ENCODE measurements at regions not wholly inside any gene's neighbourhood (a gene's known extent, or its start where the extent isn't known, plus 50 kb on each side); places are given as distances from the start of the nearest gene placed in this dataset.
"Not testable (repeated sequence)": the region's sequence is repeated elsewhere in the genome, so short reads cannot be mapped to it uniquely, and the experiment has no call there.

- Histone ChIP-seq H3K36me3 (ENCODE audit: control insufficient read depth, insufficient read depth, low read length) (no peaks in the 10 kb centered on the region), H3K4me2 (ENCODE audit: extremely low read depth, insufficient read depth, low read length) (no peak overlapping the region), H3K4me3 (replicated peaks in 1 of 4; ENCODE audit: control extremely low read depth in 1 of 4, insufficient read depth in 1 of 4, low read depth in 3 of 4, low read length in 4 of 4) (no peak overlapping the region), H3K79me2 (ENCODE audit: control insufficient read depth, insufficient read depth, low read length) (no peaks in the 10 kb centered on the region), H3K9me3 (ENCODE audit: control insufficient read depth, insufficient read depth, low read depth, low read length) (no peaks in the 10 kb centered on the region), H3K27ac (ENCODE audit: insufficient read depth, low read length) (no peak overlapping the region), H4K20me1 (ENCODE audit: control insufficient read depth, extremely low read depth, insufficient read depth, low read length) (no peaks in the 10 kb centered on the region), H3K27me3 (ENCODE audit: control insufficient read depth, insufficient read depth, low read length) (peaks cover 7% of the 10 kb centered on the region), H3K9ac (ENCODE audit: insufficient read depth, low read length) (no peak overlapping the region), H2AFZ (ENCODE audit: low read length) (no peak overlapping the region), H3K4me1 (ENCODE audit: control insufficient read depth, extremely low read depth, insufficient read depth, low read length) (no peaks in the 10 kb centered on the region)
- no peak for DNase-seq (ENCODE audit: low read depth in 2 of 2)
- TF ChIP-seq EZH2 (IDR thresholded peaks at IDR 0.05; ENCODE audit: low read length, missing control alignments): no peak
- TF ChIP-seq, protein P1, sequence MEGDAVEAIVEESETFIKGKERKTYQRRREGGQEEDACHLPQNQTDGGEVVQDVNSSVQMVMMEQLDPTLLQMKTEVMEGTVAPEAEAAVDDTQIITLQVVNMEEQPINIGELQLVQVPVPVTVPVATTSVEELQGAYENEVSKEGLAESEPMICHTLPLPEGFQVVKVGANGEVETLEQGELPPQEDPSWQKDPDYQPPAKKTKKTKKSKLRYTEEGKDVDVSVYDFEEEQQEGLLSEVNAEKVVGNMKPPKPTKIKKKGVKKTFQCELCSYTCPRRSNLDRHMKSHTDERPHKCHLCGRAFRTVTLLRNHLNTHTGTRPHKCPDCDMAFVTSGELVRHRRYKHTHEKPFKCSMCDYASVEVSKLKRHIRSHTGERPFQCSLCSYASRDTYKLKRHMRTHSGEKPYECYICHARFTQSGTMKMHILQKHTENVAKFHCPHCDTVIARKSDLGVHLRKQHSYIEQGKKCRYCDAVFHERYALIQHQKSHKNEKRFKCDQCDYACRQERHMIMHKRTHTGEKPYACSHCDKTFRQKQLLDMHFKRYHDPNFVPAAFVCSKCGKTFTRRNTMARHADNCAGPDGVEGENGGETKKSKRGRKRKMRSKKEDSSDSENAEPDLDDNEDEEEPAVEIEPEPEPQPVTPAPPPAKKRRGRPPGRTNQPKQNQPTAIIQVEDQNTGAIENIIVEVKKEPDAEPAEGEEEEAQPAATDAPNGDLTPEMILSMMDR (conservative IDR thresholded peaks at IDR 0.05 in 1 of 2, IDR thresholded peaks at IDR 0.05 in 1 of 2; ENCODE audit: low read depth in 1 of 2, low read length in 2 of 2): no peak
These were observed 109.1 kb upstream of the DNAH14 start for GRCh38 chr1:224820341-224820740.

GRCh38 chr1:224821751-224822150 lies 107.7 kb upstream of the DNAH14 start:
- not testable (repeated sequence) for H3K4me1 ChIP-seq (ENCODE audit: control insufficient read depth, extremely low read depth, insufficient read depth, low read length); H4K20me1 ChIP-seq (ENCODE audit: control insufficient read depth, extremely low read depth, insufficient read depth, low read length); H3K36me3 ChIP-seq (ENCODE audit: control insufficient read depth, insufficient read depth, low read length); H3K4me2 ChIP-seq (ENCODE audit: extremely low read depth, insufficient read depth, low read length); DNase-seq (ENCODE audit: low read depth in 2 of 2); H3K27me3 ChIP-seq (ENCODE audit: control insufficient read depth, insufficient read depth, low read length); H3K9me3 ChIP-seq (ENCODE audit: control insufficient read depth, insufficient read depth, low read depth, low read length); H2AFZ ChIP-seq (ENCODE audit: low read length); H3K79me2 ChIP-seq (ENCODE audit: control insufficient read depth, insufficient read depth, low read length); H3K27ac ChIP-seq (ENCODE audit: insufficient read depth, low read length); H3K9ac ChIP-seq (ENCODE audit: insufficient read depth, low read length); H3K4me3 ChIP-seq (replicated peaks in 1 of 4; ENCODE audit: control extremely low read depth in 1 of 4, insufficient read depth in 1 of 4, low read depth in 3 of 4, low read length in 4 of 4)

DNA sequence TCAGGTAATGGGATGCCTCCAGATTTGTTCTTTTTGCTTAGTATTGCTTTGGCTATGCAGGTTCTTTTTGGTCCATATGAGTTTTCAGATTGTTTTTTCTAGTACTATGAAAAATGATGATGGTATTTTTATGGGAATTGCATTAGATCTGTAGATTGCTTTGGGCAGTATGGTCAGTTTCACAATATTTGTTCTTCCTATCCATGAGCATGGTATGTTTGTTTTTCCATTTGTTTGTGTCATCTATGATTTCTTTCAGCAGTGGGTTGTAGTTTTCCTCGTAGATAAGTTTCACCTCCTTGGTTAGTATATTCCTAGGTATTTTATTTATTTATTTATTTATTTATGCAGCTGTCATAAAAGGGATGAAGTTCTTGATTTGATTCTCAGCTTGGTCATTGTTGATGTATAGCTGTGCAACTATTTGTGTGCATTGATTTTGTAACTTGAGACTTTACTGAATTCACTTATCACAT lies 103.9 kb upstream of the DNAH14 start:
- Histone ChIP-seq H3K27me3 (ENCODE audit: control insufficient read depth, insufficient read depth, low read length) (peaks cover 7% of the 10 kb centered on the region), H3K36me3 (ENCODE audit: control insufficient read depth, insufficient read depth, low read length) (no peaks in the 10 kb centered on the region), H3K4me1 (ENCODE audit: control insufficient read depth, extremely low read depth, insufficient read depth, low read length) (no peaks in the 10 kb centered on the region), H3K4me3 (replicated peaks in 1 of 4; ENCODE audit: control extremely low read depth in 1 of 4, insufficient read depth in 1 of 4, low read depth in 3 of 4, low read length in 4 of 4) (no peak overlapping the region), H4K20me1 (ENCODE audit: control insufficient read depth, extremely low read depth, insufficient read depth, low read length) (no peaks in the 10 kb centered on the region), H3K9me3 (ENCODE audit: control insufficient read depth, insufficient read depth, low read depth, low read length) (no peaks in the 10 kb centered on the region), H3K9ac (ENCODE audit: insufficient read depth, low read length) (no peak overlapping the region), H3K4me2 (ENCODE audit: extremely low read depth, insufficient read depth, low read length) (no peak overlapping the region), H2AFZ (ENCODE audit: low read length) (no peak overlapping the region), H3K27ac (ENCODE audit: insufficient read depth, low read length) (no peak overlapping the region), H3K79me2 (ENCODE audit: control insufficient read depth, insufficient read depth, low read length) (no peaks in the 10 kb centered on the region)
- TF ChIP-seq EZH2 (IDR thresholded peaks at IDR 0.05; ENCODE audit: low read length, missing control alignments): no peak
- TF ChIP-seq, protein P1 (conservative IDR thresholded peaks at IDR 0.05 in 1 of 2, IDR thresholded peaks at IDR 0.05 in 1 of 2; ENCODE audit: low read depth in 1 of 2, low read length in 2 of 2): no peak
- no peak for DNase-seq (ENCODE audit: low read depth in 2 of 2)

Measured in fibroblast of lung (primary cell).